ENCODE measurements at regions not wholly inside any gene's neighbourhood (a gene's known extent, or its start where the extent isn't known, plus 50 kb on each side); places are given as distances from the start of the nearest gene placed in this dataset.

DNA sequence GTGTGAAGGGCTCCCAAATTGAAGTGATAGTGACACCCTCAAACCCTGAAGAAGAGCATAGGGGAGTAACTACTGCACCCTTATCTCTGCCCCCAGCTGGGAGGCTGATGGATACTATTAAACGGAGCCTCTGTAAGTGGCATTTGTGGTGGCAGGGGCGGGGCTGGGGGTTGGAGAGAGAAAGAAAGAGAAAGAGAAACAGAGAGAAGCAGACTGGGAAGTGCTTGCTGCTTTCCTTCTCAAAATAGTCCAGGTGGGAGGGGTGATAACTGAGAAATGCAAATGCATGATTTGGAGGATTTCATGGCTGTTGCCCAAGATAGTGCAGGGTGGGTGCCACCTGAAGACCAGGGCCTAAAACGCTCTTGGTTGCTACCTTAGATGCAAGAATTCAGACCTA is 253.5 kb upstream of the GATB start:
- no peak for TF ChIP-seq EZH2phosphoT487 (IDR thresholded peaks at IDR 0.05; ENCODE audit: borderline replicate concordance, low read length)
- TF ChIP-seq, protein P1, sequence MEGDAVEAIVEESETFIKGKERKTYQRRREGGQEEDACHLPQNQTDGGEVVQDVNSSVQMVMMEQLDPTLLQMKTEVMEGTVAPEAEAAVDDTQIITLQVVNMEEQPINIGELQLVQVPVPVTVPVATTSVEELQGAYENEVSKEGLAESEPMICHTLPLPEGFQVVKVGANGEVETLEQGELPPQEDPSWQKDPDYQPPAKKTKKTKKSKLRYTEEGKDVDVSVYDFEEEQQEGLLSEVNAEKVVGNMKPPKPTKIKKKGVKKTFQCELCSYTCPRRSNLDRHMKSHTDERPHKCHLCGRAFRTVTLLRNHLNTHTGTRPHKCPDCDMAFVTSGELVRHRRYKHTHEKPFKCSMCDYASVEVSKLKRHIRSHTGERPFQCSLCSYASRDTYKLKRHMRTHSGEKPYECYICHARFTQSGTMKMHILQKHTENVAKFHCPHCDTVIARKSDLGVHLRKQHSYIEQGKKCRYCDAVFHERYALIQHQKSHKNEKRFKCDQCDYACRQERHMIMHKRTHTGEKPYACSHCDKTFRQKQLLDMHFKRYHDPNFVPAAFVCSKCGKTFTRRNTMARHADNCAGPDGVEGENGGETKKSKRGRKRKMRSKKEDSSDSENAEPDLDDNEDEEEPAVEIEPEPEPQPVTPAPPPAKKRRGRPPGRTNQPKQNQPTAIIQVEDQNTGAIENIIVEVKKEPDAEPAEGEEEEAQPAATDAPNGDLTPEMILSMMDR (IDR thresholded peaks at IDR 0.05; ENCODE audit: low read depth, low read length, poor library complexity, severe bottlenecking): no peak

Measured in DOHH2 (cell line).